ENCODE measurements at regions not wholly inside any gene's neighbourhood (a gene's known extent, or its start where the extent isn't known, plus 50 kb on each side); places are given as distances from the start of the nearest gene placed in this dataset.

GRCh38 chr1:104018922-104019674 lies 269.4 kb downstream of the AMY1C start:
- TF ChIP-seq, protein P1, sequence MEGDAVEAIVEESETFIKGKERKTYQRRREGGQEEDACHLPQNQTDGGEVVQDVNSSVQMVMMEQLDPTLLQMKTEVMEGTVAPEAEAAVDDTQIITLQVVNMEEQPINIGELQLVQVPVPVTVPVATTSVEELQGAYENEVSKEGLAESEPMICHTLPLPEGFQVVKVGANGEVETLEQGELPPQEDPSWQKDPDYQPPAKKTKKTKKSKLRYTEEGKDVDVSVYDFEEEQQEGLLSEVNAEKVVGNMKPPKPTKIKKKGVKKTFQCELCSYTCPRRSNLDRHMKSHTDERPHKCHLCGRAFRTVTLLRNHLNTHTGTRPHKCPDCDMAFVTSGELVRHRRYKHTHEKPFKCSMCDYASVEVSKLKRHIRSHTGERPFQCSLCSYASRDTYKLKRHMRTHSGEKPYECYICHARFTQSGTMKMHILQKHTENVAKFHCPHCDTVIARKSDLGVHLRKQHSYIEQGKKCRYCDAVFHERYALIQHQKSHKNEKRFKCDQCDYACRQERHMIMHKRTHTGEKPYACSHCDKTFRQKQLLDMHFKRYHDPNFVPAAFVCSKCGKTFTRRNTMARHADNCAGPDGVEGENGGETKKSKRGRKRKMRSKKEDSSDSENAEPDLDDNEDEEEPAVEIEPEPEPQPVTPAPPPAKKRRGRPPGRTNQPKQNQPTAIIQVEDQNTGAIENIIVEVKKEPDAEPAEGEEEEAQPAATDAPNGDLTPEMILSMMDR (conservative IDR thresholded peaks at IDR 0.05; ENCODE audit: low read length): no peak
- no peak for TF ChIP-seq EZH2phosphoT487 (IDR thresholded peaks at IDR 0.05; ENCODE audit: borderline replicate concordance, low read depth, low read length)

Data from OCI-LY7 (cell line).